ENCODE measurements at regions not wholly inside any gene's neighbourhood (a gene's known extent, or its start where the extent isn't known, plus 50 kb on each side); places are given as distances from the start of the nearest gene placed in this dataset.

DNA sequence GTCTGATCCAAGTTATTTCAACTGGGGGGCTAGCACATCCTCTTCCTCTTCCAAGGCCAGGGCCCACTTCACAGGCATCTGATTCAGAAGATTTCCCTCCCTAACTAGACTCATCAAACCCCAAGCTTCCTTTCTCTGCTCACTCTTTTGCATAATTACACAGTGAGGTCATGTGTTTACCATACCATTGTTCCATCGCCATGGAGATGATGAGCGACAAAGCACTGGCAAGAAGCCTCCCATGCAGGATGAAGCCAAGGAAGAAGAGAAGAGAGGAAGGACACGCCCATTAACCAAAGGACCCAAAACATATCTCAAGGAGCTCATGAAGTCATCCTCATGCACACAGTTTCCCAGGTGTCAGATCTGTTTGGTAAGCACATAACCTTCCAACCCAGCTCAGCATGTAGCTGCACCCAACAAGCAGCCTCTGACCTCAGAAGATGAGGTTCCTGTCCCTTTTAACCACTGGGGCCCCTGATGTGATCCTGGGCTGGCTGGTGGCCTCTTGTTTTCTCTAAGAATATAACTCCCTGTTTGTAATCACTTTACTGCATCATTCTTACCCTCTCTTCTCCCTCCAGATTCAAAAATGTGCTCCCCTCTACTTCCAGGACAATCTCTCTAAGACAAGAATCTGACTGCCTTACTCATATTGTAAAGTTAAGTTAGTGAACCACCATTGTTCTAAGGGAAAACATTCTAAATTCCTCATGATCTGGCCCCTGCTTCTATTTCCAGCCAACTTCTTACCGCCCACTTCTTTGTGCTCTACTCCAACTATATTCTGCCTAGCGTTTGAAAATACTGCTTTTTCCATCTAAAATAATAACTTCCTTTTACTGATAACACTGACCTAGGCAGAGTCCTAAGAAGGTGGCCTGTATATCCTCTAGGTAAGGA is 190.1 kb downstream of the TTC32 start:
- peak; percentile 10 for DNase-seq

DNA sequence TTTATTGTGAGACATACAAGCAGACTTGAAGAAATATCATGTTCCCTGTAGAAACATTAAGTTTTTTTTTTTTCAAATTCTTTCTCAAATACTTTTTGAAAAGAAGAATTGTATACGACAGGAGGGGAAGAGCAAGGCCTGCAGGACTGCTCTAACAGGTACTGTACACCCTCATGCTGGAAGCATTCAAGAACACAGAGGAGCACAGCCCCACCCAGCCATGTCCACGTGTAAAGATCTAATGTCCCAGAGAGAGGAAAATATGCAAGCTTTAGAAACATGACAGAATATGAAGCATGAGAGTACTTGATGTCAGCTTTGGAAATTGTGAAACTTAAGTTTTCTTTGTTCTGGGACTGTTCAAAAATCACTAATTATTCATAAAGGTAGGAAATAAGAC is 191.6 kb downstream of the TTC32 start:
- no peak for DNase-seq

DNA sequence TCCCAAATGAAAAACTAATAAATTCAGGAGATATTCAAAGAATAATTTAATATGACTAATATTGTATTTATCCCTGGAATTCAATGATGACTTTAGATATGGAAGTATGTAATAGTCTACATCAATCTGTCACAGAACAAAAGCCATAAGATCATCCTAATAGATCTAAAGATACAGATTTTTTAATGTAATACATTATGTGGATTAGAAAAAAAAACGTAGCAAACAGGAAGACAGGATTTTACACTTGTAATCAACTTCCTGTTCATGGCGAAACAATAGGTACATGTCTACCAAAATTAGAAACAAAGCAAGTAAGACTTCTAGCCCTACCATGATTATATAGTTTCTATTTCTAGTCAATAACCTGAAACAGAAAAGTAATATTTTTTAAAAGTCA is 192.2 kb downstream of the TTC32 start:
- DNase-seq: no peak

DNA sequence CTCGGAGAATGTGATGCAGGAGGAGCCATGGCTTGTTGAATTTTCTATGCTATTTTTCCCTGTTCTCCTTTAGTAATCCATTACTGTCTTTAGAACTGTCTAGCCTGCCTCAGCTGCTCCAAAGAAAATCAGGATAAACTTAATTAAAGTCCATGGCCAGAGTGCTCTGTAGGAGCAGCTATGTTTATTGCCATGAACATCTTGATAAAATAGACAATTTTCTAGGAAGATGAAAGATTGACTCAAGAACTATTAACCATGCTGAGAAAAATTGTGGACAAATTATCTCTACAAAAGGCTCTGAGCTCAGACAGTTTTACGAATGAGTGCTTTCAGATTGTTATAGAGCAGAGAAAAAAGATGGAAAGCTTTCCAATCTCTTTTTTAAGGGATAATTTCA is 193.0 kb downstream of the TTC32 start:
- DNase-seq: no peak

DNA sequence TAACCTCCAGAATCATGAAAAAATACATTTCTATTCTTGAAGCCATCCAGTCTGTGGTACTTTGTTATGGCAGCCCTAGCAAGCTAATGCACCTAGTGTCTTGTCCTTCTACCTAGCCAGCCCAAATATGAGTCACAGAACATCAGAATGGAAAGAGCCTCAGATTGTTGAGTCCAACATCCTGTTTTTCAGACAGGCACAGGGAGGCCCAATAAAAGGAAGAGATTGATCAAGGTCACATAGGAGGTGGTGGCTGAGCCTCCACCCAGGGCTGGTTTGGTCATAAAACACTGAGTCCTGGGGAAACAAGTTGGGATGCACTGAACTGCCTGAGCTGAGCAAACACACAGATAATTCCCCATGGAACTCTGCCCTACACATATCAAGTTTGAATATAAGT is 195.5 kb downstream of the TTC32 start:
- no peak for DNase-seq

DNA sequence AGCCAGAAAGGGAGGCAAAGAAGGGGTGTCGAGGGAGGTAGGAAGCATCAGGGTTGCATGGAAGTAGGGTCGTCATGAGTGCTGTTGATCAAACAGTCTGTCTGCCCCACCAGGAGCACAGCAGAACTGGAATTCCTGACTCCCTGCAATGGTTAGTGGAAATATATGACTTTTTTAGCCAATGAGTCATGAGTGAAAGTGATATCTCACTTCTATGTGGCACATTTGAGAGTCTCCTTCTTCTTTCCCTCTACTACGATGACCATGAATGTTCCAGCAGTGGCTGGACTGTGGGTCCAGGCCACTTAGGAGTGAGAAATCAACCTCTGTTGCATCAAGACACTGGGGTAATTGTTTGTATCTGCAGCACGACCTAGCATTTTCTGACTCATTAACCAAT is 199.5 kb downstream of the TTC32 start:
- DNase-seq: no peak

DNA sequence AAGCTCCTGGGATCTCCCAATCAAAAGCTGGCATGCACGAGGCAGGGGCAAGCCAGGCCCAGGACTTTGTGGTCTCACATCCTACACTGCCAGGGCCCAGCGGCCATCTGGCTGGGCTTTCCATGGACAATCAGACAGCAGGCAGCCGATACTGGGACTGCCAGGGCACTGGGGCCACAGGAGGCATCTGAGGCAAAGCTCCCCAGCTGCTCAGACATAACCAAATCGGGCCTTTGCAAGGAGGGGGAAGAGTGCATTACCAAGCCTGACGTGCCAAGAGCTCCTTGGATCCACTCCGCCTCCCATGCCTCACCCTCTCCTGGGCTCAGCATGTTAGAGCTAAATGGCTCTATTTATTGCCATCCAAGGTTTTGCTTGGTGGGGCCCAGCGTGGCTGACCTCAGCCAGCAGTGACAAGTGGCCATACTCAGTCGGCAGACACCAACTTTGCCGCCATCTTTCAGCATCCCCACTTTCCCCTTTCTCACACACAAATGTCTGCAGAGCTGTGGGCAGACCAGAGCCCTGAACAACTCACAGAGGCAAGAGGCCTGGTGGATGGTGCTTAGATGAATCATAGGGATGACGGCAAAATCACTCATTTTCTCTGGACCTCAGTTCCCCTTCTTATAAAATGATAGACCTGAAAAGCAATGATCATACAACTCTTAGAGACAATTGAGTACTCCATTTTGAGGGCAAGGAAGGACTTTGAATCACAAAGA is 200.8 kb downstream of the TTC32 start:
- DNase-seq: no peak

DNA sequence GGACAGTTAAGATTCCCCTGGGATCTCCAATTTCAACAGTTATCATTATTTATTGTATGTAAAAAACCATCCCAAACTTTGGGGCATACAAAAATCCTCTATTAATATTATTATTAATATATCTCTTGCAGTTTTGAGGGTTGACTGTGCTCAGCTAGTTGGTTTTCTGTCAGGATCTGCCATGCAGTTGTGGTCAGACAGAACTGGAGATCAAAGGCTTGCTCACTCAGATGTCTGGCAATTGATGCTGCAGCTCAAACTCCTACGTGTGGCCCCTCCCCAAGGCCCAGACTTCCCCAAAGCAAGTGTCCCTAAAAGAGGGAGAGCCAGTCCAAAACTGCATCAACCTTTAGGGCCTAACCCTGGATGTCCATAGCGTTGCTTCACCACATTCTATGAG is 204.7 kb downstream of the TTC32 start:
- no peak for DNase-seq

DNA sequence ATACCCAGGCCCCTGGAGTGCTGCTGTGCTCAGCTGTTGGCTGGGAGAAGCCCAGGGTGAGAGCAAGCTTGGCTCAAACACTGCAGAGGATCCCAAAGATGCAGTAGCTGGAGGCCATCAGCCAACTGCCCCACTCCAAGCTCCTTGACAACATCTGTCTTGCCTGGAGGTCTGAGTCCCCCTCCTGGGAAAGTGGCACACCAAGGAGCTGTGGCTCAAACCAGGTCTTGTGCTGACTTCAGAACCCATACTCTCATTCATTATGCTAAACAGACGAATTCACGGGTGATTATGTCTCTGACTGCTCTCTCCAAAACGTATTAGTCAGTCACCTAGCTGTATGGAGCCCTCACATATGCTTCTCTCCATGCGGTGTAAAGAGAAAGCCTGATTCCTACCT is 206.1 kb downstream of the TTC32 start:
- no peak for DNase-seq

DNA sequence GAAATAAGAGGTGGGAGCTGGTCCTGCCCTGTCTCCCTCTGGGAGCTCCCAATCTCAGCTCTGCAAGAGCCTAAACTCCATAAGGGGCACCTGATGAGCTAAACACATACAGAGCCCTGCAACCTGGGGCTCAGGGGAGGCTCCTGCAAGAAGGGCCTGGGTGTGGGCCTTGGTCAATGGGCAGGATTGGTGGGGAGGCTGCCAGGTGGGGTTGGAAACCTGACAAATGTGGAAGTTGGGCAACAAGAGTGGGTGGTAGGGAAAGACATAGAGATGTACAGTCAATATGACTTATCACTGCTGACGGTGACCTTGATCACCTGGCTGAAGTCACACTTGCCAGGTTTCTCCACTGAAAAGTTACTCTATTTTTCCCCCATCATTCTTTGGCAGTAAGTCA is 209.9 kb downstream of the TTC32 start:
- DNase-seq: no peak

DNA sequence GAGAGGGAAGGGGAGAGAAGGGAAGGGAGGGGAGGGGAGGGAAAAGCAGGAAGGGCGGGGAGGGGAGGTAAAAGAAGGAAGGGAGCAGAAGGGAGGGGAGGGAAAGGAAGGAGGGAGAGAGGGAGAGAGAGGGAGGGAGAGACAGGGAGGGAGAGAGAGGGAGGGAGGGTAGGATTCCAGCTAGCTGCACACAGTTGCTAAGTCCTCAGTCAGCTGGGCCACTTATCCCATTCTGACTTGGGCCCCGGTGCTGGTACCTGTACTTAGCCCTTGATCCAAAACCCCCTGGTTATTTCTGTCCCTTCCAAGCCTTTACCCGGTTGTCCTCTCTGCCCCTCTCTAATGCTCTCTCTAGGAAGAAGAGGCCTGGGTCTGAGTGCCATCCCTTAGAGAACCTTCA is 211.4 kb downstream of the TTC32 start:
- no peak for DNase-seq

DNA sequence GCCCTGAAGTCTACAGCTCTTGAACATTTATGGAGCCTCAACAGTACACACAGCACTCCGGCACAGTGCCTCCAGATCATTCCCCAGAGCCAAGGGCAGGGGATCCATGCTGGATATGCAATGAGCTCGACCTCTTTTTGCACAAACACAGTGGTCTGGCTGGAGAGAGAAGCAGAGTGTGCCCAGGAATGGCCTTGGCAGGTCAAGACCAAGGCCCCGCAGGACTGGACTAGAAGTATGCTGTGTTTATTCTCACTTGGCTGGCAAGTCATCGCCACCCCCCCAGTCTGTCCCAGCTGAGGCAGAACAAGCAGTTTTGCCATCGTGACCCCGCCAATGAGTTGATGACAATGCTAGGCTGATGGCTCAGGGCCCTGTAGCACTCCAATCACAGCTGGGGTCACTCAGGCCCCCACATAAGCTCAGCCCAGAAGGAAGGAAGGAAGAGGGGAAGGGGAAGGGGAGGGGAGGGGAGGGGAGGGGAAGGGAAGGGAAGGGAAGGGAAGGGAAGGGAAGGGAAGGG is 212.1 kb downstream of the TTC32 start:
- no peak for DNase-seq

DNA sequence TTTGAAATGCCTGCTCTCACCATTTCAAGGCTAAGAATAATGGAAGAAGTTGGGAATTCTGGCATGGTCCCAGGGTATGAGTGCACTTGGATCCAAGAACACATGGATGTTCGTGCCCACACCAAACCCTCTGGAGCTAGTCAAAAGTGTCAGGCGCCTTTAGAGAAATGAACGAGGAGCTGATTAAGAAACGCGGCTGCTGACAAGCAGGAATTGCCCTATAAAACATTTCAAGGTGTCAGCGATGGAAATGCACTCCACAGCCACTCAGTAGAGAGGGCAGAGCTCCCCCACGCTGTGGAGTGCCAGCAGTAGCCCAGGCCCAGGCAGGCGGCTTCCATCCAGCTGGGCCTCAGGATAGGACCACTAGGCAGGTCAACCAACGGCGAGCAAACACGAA is 213.7 kb downstream of the TTC32 start:
- no peak for DNase-seq

DNA sequence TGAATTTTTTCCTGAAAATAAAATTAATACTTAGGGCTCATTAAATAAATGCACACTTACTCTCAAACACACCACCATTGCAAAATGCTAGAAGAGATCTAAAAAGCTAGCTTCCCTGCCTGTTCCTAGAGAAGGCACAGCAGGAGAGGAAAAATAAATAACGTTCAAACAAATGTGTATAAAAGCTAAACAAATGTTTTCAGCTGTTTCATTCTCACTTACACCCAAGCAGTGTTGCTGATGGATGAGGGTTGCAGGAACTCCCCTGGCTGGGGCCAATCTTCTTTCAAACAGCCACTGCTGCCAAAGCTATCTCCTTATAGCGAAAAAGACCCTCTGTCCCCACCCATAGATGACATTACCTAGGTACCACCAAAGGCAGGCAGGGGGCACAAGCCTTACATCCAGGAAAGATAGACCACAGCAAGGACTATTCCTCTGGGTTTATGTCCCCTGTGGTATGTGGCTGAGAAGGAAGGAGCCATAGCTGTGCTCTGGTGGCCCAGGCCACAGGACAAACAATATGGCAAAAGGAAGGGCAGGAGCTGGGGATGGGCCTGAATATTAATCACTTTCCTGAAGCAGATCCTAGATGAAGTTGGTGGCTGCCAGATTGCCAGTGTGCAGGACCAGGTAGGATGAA is 214.6 kb downstream of the TTC32 start:
- no peak for DNase-seq

DNA sequence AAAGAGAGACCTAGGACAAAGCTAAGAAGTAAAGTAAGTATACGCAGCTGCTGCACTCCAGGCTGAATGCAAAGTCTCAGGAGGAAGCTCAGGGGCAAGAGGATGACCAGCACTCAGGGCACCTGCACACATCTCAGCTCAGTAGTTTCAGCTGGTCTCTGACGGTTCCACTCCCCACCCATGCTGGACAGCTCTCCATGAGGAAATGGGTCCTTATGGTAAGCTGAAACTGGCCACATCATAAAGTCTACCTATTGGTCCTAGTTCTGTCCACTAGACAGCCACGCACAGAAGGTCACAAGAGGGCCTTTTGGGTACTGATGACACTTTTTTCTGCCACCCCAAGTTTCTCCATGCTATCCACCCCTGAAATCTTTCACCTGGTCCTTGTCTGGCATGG is 215.3 kb downstream of the TTC32 start:
- DNase-seq: no peak

DNA sequence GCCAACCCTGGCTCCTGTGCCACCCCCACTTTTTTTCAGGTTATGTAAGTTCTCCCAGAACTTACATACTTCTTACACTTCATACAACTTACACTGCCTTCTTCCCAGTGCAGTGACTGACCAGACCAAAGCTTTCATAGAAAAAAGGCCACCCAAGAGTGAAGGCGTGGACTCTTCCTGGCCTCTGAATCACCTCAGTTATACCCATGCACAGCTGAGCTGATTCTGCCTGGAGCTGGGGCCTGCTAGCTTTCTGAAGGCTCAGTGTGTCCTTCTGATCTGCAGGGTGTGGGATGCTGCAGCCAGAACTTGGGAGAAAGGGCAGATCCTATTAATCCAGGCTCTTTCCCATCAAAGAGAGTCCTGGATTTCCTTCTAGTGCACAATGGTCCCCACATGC is 216.1 kb downstream of the TTC32 start:
- no peak for DNase-seq

DNA sequence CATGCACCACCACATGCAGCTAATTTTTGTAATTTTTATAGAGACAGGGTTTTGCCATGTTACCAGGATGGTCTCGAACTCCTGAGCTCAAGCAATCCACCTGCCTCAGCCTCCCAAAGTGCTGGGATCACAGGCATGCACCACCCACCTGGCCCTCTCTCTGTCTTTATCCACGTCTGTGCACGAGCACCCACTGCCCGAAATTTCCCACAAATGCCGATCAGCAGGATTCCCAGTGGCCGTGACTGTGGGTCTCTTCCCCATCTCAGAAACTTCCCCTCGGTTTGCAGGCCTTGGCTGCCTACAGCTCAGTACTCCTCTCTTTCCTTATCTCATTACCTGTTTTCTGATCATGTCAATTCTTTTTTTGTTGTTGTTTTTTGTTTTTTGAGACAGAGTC is 217.3 kb downstream of the TTC32 start:
- no peak for DNase-seq

DNA sequence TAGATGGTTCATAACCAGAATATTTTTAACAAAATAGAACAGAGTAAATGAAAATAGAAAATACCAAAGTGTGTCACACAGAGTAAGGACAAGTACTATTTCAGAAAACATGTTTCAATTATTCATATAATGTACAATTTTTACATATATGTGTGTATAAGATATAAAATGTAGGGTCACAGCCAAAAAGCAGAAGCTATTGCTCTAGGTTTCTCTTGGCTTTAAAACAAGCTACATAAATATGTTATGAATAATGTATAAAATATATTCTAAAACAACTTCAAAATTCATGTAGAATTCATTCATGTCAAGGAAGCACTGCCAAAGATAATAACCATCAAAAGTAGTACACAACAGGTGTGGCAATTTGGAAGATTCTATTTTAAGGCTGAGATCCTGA is 218.2 kb downstream of the TTC32 start:
- no peak for DNase-seq

DNA sequence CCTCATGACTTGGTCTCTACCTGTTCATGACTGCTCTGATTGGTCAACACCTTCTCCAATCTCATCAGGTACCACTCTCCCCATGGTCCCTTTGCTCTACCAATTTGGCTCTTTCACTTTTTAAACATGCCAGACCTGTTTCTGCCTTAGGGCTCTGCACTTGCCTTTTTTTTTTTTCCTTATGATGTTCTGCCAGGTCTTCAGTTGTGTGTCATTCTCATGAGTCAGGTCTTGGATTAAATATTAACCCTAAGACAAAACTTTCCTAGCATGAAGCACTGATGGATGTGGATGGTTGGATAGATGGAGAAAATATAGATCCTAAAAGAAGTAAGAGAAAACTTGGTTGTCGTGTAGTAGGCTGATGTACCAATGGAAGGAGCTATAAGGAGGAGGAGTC is 219.3 kb downstream of the TTC32 start:
- no peak for DNase-seq

DNA sequence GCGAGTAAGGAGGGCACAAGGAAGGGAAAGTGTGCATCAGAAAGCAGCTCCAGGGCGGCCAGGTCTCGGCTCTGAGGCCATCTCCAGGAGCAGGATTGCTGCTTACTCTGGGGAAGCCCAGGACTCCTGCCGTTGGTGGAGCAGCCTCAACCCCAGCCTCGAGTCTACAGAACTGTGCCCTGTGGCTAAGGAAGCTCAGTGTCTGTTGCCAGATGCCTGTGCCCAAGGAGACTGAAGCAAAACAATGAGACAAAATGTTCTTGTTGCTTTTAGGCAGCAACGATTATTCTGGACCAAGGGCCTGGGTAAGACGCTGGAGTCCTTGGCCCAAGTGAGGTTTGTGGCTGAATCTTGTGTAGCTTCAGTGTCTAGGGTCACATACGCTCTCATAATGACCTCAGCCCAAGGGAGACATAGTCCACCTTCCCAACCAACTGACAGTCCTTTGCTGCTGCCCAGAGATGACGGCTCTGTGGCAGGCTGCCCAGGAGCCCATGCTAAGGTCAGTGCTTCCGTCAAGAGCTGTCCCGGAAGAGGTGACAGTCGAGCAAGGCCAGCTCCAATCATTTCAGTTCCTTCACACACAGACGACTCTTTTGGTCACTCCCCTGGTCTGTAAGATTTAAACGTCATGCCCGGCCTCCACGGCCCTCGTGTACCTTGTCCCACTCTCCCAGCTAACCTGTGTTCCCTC is 223.8 kb downstream of the TTC32 start:
- DNase-seq: no peak

DNA sequence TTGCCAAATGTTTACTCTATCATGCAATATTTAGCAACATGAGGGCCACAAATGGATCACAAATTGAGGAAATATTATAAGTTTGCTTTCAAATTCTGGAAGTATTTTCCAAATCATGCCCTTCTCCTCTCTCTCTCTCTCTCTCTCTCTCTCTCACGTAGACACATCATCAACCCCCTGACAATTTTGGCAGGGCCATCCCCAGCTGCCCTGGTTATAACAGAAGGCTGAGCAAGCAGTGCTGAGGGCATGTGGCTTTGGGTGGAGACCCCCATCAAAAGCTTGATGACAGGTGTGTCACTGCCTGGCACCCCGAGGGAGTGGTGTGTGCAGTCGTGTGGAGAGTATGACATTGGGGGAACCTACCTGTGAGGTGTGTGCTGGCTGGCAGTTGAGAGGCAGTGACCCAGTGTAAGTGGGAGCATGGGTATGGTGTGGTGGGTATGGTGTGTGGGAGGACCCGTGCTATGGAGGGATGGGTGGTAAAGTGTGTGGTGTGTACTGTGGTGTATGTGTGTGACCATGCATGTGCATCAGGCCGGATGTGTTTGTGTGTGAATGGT is 224.5 kb downstream of the TTC32 start:
- DNase-seq: no peak

DNA sequence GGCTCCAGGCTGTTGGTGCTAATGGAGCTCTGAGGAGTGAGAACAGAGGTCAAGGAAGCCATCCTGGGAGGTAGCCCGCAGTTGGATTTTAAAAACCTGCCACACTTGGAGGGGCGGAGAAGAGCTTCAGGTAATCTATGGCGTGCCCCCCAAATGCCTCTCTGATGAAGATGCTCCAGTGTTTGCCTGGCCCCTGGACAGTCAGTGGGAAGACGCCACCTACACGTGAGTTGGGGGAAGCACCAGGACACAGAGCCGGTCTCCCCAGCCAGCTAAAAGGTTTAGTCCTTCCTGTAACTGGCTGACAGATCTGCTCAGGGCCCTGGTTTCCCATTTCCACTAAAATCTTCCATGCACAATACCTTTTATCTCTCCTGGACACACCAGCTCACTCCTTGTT is 225.0 kb downstream of the TTC32 start:
- DNase-seq: no peak
